Central memory CD8-positive, alpha-beta T cell (primary cell): ENCODE measurements at regions not wholly inside any gene's neighbourhood (a gene's known extent, or its start where the extent isn't known, plus 50 kb on each side); places are given as distances from the start of the nearest gene placed in this dataset.
"Not testable (repeated sequence)": the region's sequence is repeated elsewhere in the genome, so short reads cannot be mapped to it uniquely, and the experiment has no call there.

ENCODE experiments used
- ATAC-seq: fragments of 150-1000 bp; cut with Tn5 transposase; replicated peaks from 2 replicates; pipeline ENCODE4 v1.10.0; 2022; ENCODE audit warnings: mild to moderate bottlenecking, moderate FRiP score, moderate number of reproducible peaks; ENCODE audit not compliant: poor library complexity, severe bottlenecking; ENCODE audit errors: extremely low read depth
- DNase-seq, 2 donors: peaks; one replicate each; pipeline ENCODE4 v3.0.0; 2021; ENCODE audit warnings: low spot score in 2 of 2
- H3K27ac Mint-ChIP-seq: one replicate; pipeline ENCODE4 v1.8.0; 2022; ENCODE audit warnings: low read depth, mild to moderate bottlenecking, moderate library complexity, mixed read lengths
- H3K27me3 Mint-ChIP-seq: one replicate; pipeline ENCODE4 v1.8.0; 2022; ENCODE audit warnings: mixed read lengths
- H3K36me3 Mint-ChIP-seq: one replicate; pipeline ENCODE4 v1.8.0; 2022; ENCODE audit warnings: mild to moderate bottlenecking, moderate library complexity, mixed read lengths; ENCODE audit not compliant: insufficient read depth
- H3K4me1 Mint-ChIP-seq: one replicate; pipeline ENCODE4 v1.8.0; 2022; ENCODE audit warnings: mixed read lengths
- H3K4me3 Mint-ChIP-seq: one replicate; pipeline ENCODE4 v1.8.0; 2022; ENCODE audit warnings: mild to moderate bottlenecking, moderate library complexity, mixed read lengths
- H3K9me3 Mint-ChIP-seq: one replicate; pipeline ENCODE4 v1.8.0; 2022; ENCODE audit warnings: mixed read lengths

DNA sequence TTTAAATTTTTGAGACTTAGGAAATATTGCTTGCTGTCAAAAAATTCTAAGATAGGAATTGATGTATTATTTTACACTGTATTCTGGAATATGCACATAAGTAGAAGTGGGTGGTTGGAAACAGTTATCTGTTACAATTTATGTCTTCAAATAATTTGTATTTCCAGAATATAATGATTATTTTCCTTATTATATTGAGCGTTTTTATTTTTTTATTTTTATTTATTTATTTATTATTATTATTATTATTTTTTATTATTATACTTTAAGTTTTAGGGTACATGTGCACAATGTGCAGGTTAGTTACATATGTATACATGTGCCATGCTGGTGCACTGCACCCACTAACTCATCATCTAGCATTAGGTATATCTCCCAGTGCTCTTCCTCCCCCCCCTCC lies 320.1 kb downstream of the GRXCR1 start:
- H3K27ac Mint-ChIP-seq, DNase-seq, H3K27me3 Mint-ChIP-seq, ATAC-seq, H3K9me3 Mint-ChIP-seq, H3K36me3 Mint-ChIP-seq, H3K4me3 Mint-ChIP-seq, H3K4me1 Mint-ChIP-seq: not testable (repeated sequence)

GRCh38 chr4:43223820-43224219 lies 331.3 kb downstream of the GRXCR1 start:
- no peaks in the 10 kb centered on the region for H3K4me1 Mint-ChIP-seq
- no peaks in the 10 kb centered on the region for H3K27me3 Mint-ChIP-seq
- H3K27ac Mint-ChIP-seq: no peak overlapping the region
- H3K9me3 Mint-ChIP-seq: peaks cover 13% of the 10 kb centered on the region
- ATAC-seq (no peak), DNase-seq (no peak)
- no peaks in the 10 kb centered on the region for H3K36me3 Mint-ChIP-seq
- no peak overlapping the region for H3K4me3 Mint-ChIP-seq

DNA sequence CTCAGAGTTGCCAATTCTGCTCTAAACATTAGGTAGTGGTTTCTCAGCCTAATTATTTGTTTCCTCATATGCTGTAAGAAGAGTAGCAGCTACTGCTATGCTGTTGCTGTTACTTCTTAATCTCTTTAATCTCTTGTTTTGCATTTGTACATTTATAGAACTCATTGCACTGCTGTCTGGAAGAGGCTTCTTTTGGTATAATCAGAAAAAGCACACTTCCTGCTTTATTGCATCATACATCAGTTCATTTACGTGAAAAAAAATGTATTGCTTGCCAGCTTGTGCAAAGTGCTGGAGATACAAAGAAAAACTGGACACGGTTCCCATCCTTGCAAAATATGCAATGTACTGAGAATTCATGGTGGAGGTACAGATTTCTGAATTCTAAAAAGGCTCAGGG lies 332.0 kb downstream of the GRXCR1 start:
- DNase-seq (no peak), ATAC-seq (no peak)
- no peaks in the 10 kb centered on the region for H3K4me1 Mint-ChIP-seq
- no peaks in the 10 kb centered on the region for H3K36me3 Mint-ChIP-seq
- H3K4me3 Mint-ChIP-seq: no peak overlapping the region
- H3K27me3 Mint-ChIP-seq: no peaks in the 10 kb centered on the region
- peaks cover 13% of the 10 kb centered on the region for H3K9me3 Mint-ChIP-seq
- no peak overlapping the region for H3K27ac Mint-ChIP-seq

GRCh38 chr4:43233321-43233720 lies 340.8 kb downstream of the GRXCR1 start:
- H3K4me1 Mint-ChIP-seq: no peaks in the 10 kb centered on the region
- H3K27ac Mint-ChIP-seq: no peak overlapping the region
- no peak for ATAC-seq
- no peaks in the 10 kb centered on the region for H3K27me3 Mint-ChIP-seq
- H3K36me3 Mint-ChIP-seq: no peaks in the 10 kb centered on the region
- H3K4me3 Mint-ChIP-seq: no peak overlapping the region
- DNase-seq: no peak
- no peaks in the 10 kb centered on the region for H3K9me3 Mint-ChIP-seq

- no peak for ATAC-seq
- no peak for DNase-seq
- Mint-ChIP-seq H3K27me3 (no peaks in the 10 kb centered on the region), H3K9me3 (peaks cover 7% of the 10 kb centered on the region), H3K4me1 (no peaks in the 10 kb centered on the region), H3K27ac (no peak overlapping the region), H3K4me3 (no peak overlapping the region), H3K36me3 (no peaks in the 10 kb centered on the region)
These were observed 342.3 kb downstream of the GRXCR1 start for GRCh38 chr4:43234626-43235415.

- Mint-ChIP-seq H3K27me3 (no peaks in the 10 kb centered on the region), H3K36me3 (no peaks in the 10 kb centered on the region), H3K4me1 (no peaks in the 10 kb centered on the region), H3K4me3 (no peak overlapping the region), H3K9me3 (peaks cover 21% of the 10 kb centered on the region), H3K27ac (no peak overlapping the region)
- ATAC-seq (no peak), DNase-seq (no peak)
These were observed 345.5 kb downstream of the GRXCR1 start for GRCh38 chr4:43238008-43238407.

DNA sequence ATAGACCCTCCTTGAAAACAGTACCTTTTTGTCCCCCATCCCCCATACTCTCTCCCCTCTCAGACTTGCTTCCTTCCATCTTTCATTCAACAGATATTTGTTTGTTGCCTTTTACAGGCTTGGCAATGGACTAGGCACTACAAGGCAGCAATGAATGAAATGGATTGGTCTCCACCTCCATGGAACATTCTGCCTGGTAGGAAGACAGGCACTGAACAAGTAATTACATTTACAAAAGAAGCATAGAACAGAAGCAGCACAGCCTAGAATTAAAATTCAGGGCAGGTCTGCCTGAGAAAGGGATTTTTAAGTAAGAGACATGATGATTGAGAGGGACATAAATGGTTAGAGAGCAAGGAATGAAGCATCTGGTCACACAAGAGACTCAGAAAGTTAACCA lies 346.1 kb downstream of the GRXCR1 start:
- DNase-seq: no peak
- no peak for ATAC-seq
- Mint-ChIP-seq H3K36me3 (no peaks in the 10 kb centered on the region), H3K27ac (no peak overlapping the region), H3K4me1 (no peaks in the 10 kb centered on the region), H3K27me3 (no peaks in the 10 kb centered on the region), H3K4me3 (no peak overlapping the region), H3K9me3 (peaks cover 21% of the 10 kb centered on the region)

- H3K36me3 Mint-ChIP-seq: no peaks in the 10 kb centered on the region
- no peak overlapping the region for H3K4me3 Mint-ChIP-seq
- peaks cover 21% of the 10 kb centered on the region for H3K9me3 Mint-ChIP-seq
- H3K27me3 Mint-ChIP-seq: no peaks in the 10 kb centered on the region
- H3K4me1 Mint-ChIP-seq: no peaks in the 10 kb centered on the region
- ATAC-seq (no peak), DNase-seq (no peak)
- H3K27ac Mint-ChIP-seq: no peak overlapping the region
These were observed 348.6 kb downstream of the GRXCR1 start for GRCh38 chr4:43241104-43241503.

- Mint-ChIP-seq H3K27ac (no peak overlapping the region), H3K9me3 (peaks cover 29% of the 10 kb centered on the region), H3K4me3 (no peak overlapping the region), H3K36me3 (no peaks in the 10 kb centered on the region), H3K4me1 (no peaks in the 10 kb centered on the region), H3K27me3 (no peaks in the 10 kb centered on the region)
- no peak for ATAC-seq
- DNase-seq: no peak
These were observed 350.1 kb downstream of the GRXCR1 start for GRCh38 chr4:43242606-43243005.

GRCh38 chr4:43243433-43244116 lies 351.1 kb downstream of the GRXCR1 start:
- Mint-ChIP-seq H3K27ac (no peak overlapping the region), H3K4me1 (no peaks in the 10 kb centered on the region), H3K9me3 (peaks cover 29% of the 10 kb centered on the region), H3K27me3 (no peaks in the 10 kb centered on the region), H3K36me3 (no peaks in the 10 kb centered on the region), H3K4me3 (no peak overlapping the region)
- ATAC-seq (no peak), DNase-seq (no peak)

DNA sequence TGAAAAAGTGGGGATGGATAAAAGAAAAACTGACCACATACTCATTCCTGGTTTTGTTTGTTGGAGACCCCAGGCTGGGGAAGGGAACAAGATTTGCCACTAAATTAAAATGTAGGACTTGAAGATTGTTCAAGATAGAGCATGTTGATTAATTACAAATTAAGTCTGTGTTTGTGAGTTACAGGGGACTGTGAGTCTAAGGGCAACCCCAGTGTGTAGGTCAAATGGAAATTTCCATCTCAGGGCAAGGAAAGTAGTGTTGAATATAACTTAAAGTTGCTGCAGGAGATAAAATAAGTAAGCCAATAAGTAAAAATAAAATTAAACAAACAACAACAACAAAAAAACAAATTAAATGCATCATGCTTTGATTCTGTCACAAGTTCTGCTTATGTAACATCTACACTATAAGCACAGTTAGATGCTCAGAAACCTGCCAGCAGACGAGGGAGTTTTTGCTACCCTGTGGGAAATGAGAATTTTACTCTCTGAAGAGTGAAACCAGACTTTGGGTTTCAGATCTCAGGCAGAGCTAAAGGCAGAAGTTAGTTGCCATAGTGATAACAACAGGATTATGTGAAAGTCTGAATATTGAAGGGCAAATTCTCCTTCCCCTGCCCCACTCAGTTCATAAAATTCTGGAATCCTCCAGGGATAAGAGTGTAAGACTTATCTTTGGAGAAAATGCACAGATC lies 352.3 kb downstream of the GRXCR1 start:
- no peaks in the 10 kb centered on the region for H3K4me1 Mint-ChIP-seq
- H3K9me3 Mint-ChIP-seq: peaks cover 24% of the 10 kb centered on the region
- H3K36me3 Mint-ChIP-seq: no peaks in the 10 kb centered on the region
- no peak for DNase-seq
- H3K27me3 Mint-ChIP-seq: no peaks in the 10 kb centered on the region
- H3K4me3 Mint-ChIP-seq: no peak overlapping the region
- no peak for ATAC-seq
- no peak overlapping the region for H3K27ac Mint-ChIP-seq

- ATAC-seq (no peak), DNase-seq (no peak)
- Mint-ChIP-seq H3K9me3 (peaks cover 25% of the 10 kb centered on the region), H3K27me3 (no peaks in the 10 kb centered on the region), H3K36me3 (no peaks in the 10 kb centered on the region), H3K27ac (no peak overlapping the region), H3K4me1 (no peaks in the 10 kb centered on the region), H3K4me3 (no peak overlapping the region)
These were observed 359.3 kb downstream of the GRXCR1 start for GRCh38 chr4:43251841-43252240.

- no peak for DNase-seq
- Mint-ChIP-seq H3K9me3 (peaks cover 21% of the 10 kb centered on the region), H3K27me3 (no peaks in the 10 kb centered on the region), H3K36me3 (no peaks in the 10 kb centered on the region), H3K4me1 (no peaks in the 10 kb centered on the region), H3K27ac (no peak overlapping the region), H3K4me3 (no peak overlapping the region)
- ATAC-seq: no peak
These were observed 361.0 kb downstream of the GRXCR1 start for GRCh38 chr4:43253541-43253940.
